ENCODE measurements at regions not wholly inside any gene's neighbourhood (a gene's known extent, or its start where the extent isn't known, plus 50 kb on each side); places are given as distances from the start of the nearest gene placed in this dataset.

GRCh38 chr1:81172483-81172882 lies 628.3 kb upstream of the ADGRL2 start:
- no peak for TF ChIP-seq CTCF (IDR thresholded peaks at IDR 0.05; ENCODE audit: control extremely low read depth, extremely low read depth)
- 93 to 95% methylated on average over 2 of the region's 2 CpGs for WGBS, 2 donors
- Histone ChIP-seq H3K36me3 (ENCODE audit: control insufficient read depth in 4 of 4, insufficient read depth in 4 of 4, low read length in 4 of 4) (no peaks in the 10 kb centered on the region), H3K4me1 (ENCODE audit: control insufficient read depth in 5 of 5, insufficient read depth in 5 of 5, low read length in 5 of 5) (no peaks in the 10 kb centered on the region), H3K4me3 (no peak overlapping the region), H3K27ac (ENCODE audit: low read depth in 1 of 2, low read length in 1 of 2) (no peak overlapping the region), H3K9me3 (ENCODE audit: control insufficient read depth in 4 of 4, insufficient read depth in 3 of 4, low read length in 3 of 4) (peaks cover 0 to 19% (median 3%) of the 10 kb centered on the region in 4 donors), H3K9ac (ENCODE audit: insufficient read depth in 1 of 2, low read length in 2 of 2) (no peak overlapping the region), H3K27me3 (ENCODE audit: control insufficient read depth in 3 of 3, insufficient read depth in 3 of 3, low read length in 2 of 3) (no peaks in the 10 kb centered on the region)
- ATAC-seq (ENCODE audit: insufficient read depth, low FRiP score) (no peak), DNase-seq (no peak)

GRCh38 chr1:81170721-81171120 lies 630.0 kb upstream of the ADGRL2 start:
- Histone ChIP-seq H3K27ac (ENCODE audit: low read depth in 1 of 2, low read length in 1 of 2) (no peak overlapping the region), H3K4me1 (ENCODE audit: control insufficient read depth in 5 of 5, insufficient read depth in 5 of 5, low read length in 5 of 5) (no peaks in the 10 kb centered on the region), H3K36me3 (ENCODE audit: control insufficient read depth in 4 of 4, insufficient read depth in 4 of 4, low read length in 4 of 4) (no peaks in the 10 kb centered on the region), H3K9ac (ENCODE audit: insufficient read depth in 1 of 2, low read length in 2 of 2) (no peak overlapping the region), H3K27me3 (ENCODE audit: control insufficient read depth in 3 of 3, insufficient read depth in 3 of 3, low read length in 2 of 3) (no peaks in the 10 kb centered on the region), H3K4me3 (no peak overlapping the region), H3K9me3 (ENCODE audit: control insufficient read depth in 4 of 4, insufficient read depth in 3 of 4, low read length in 3 of 4) (peaks cover 0 to 19% (median 3%) of the 10 kb centered on the region in 4 donors)
- WGBS, 2 donors, result 74 to 94% methylated on average over 2 of the region's 2 CpGs
- DNase-seq (no peak), ATAC-seq (ENCODE audit: insufficient read depth, low FRiP score) (no peak)
- no peak for TF ChIP-seq CTCF (IDR thresholded peaks at IDR 0.05; ENCODE audit: control extremely low read depth, extremely low read depth)

- DNase-seq (no peak), ATAC-seq (ENCODE audit: insufficient read depth, low FRiP score) (no peak)
- TF ChIP-seq CTCF (IDR thresholded peaks at IDR 0.05; ENCODE audit: control extremely low read depth, extremely low read depth), result no peak
- Histone ChIP-seq H3K36me3 (ENCODE audit: control insufficient read depth in 4 of 4, insufficient read depth in 4 of 4, low read length in 4 of 4) (no peaks in the 10 kb centered on the region), H3K27me3 (ENCODE audit: control insufficient read depth in 3 of 3, insufficient read depth in 3 of 3, low read length in 2 of 3) (no peaks in the 10 kb centered on the region), H3K9me3 (ENCODE audit: control insufficient read depth in 4 of 4, insufficient read depth in 3 of 4, low read length in 3 of 4) (peaks cover 0 to 9% (median 2%) of the 10 kb centered on the region in 4 donors), H3K27ac (ENCODE audit: low read depth in 1 of 2, low read length in 1 of 2) (no peak overlapping the region), H3K4me1 (ENCODE audit: control insufficient read depth in 5 of 5, insufficient read depth in 5 of 5, low read length in 5 of 5) (no peaks in the 10 kb centered on the region), H3K9ac (ENCODE audit: insufficient read depth in 1 of 2, low read length in 2 of 2) (no peak overlapping the region), H3K4me3 (no peak overlapping the region)
- 77 to 88% methylated on average over 2 of the region's 2 CpGs for WGBS, 2 donors
These were observed 634.8 kb upstream of the ADGRL2 start for GRCh38 chr1:81165963-81166362.

GRCh38 chr1:81160696-81161095 lies 640.0 kb upstream of the ADGRL2 start:
- H3K9ac ChIP-seq (ENCODE audit: insufficient read depth in 1 of 2, low read length in 2 of 2), result no peak overlapping the region
- H3K27me3 ChIP-seq (ENCODE audit: control insufficient read depth in 3 of 3, insufficient read depth in 3 of 3, low read length in 2 of 3), result no peaks in the 10 kb centered on the region
- TF ChIP-seq CTCF (IDR thresholded peaks at IDR 0.05; ENCODE audit: control extremely low read depth, extremely low read depth), result no peak
- no peak overlapping the region for H3K27ac ChIP-seq (ENCODE audit: low read depth in 1 of 2, low read length in 1 of 2)
- no peak for DNase-seq
- H3K36me3 ChIP-seq (ENCODE audit: control insufficient read depth in 4 of 4, insufficient read depth in 4 of 4, low read length in 4 of 4), result no peaks in the 10 kb centered on the region
- peaks cover 0 to 4% (median 0%) of the 10 kb centered on the region in 4 donors for H3K9me3 ChIP-seq (ENCODE audit: control insufficient read depth in 4 of 4, insufficient read depth in 3 of 4, low read length in 3 of 4)
- no peak overlapping the region for H3K4me3 ChIP-seq
- ATAC-seq (ENCODE audit: insufficient read depth, low FRiP score), result no peak
- WGBS, 2 donors, result 97 to 99% methylated on average over 3 of the region's 3 CpGs
- peaks cover 0 to 8% (median 0%) of the 10 kb centered on the region in 5 donors for H3K4me1 ChIP-seq (ENCODE audit: control insufficient read depth in 5 of 5, insufficient read depth in 5 of 5, low read length in 5 of 5)

All from lung (tissue), 11 donors.